ENCODE measurements at regions not wholly inside any gene's neighbourhood (a gene's known extent, or its start where the extent isn't known, plus 50 kb on each side); places are given as distances from the start of the nearest gene placed in this dataset.
A peak's percentile ranks its signal among the peaks of the same experiment; 100 is the strongest.
"Not testable (repeated sequence)": the region's sequence is repeated elsewhere in the genome, so short reads cannot be mapped to it uniquely, and the experiment has no call there.

- peak; percentile 48 for DNase-seq
Observed at GRCh38 chr10:62594093-62594520, 210.4 kb upstream of the ADO start.

GRCh38 chr10:62597226-62597625 lies 207.3 kb upstream of the ADO start:
- DNase-seq, result no peak

GRCh38 chr10:62599161-62599560 lies 205.4 kb upstream of the ADO start:
- no peak for DNase-seq

- not testable (repeated sequence) for DNase-seq
Observed at GRCh38 chr10:62606551-62606950, 198.0 kb upstream of the ADO start.

- DNase-seq, result not testable (repeated sequence)
Observed at GRCh38 chr10:62608189-62608875, 196.2 kb upstream of the ADO start.

- peak; percentile 77 for DNase-seq
Observed at GRCh38 chr10:62610649-62611229, 193.8 kb upstream of the ADO start.

GRCh38 chr10:62613424-62613823 lies 191.1 kb upstream of the ADO start:
- DNase-seq, result no peak

- no peak for DNase-seq
Observed at GRCh38 chr10:62613859-62614258, 190.7 kb upstream of the ADO start.

- DNase-seq, result no peak
Observed at GRCh38 chr10:62614389-62615157, 189.9 kb upstream of the ADO start.

GRCh38 chr10:62616885-62617590 lies 187.5 kb upstream of the ADO start:
- no peak for DNase-seq

GRCh38 chr10:62617652-62618051 lies 186.9 kb upstream of the ADO start:
- no peak for DNase-seq

GRCh38 chr10:62618054-62618453 lies 186.5 kb upstream of the ADO start:
- DNase-seq, result no peak

- DNase-seq, result peak; percentile 69
Observed at GRCh38 chr10:62618576-62619412, 185.7 kb upstream of the ADO start.

- DNase-seq, result no peak
Observed at GRCh38 chr10:62619413-62619738, 185.1 kb upstream of the ADO start.

- DNase-seq, result peak; percentile 55
Observed at GRCh38 chr10:62620491-62620890, 184.0 kb upstream of the ADO start.

GRCh38 chr10:62623223-62623622 lies 181.3 kb upstream of the ADO start:
- no peak for DNase-seq

- no peak for DNase-seq
Observed at GRCh38 chr10:62625484-62625883, 179.0 kb upstream of the ADO start.

GRCh38 chr10:62626079-62626478 lies 178.4 kb upstream of the ADO start:
- DNase-seq, result no peak

- DNase-seq, result no peak
Observed at GRCh38 chr10:62626817-62627216, 177.7 kb upstream of the ADO start.

GRCh38 chr10:62627983-62628382 lies 176.5 kb upstream of the ADO start:
- no peak for DNase-seq

- DNase-seq, result no peak
Observed at GRCh38 chr10:62631241-62631640, 173.3 kb upstream of the ADO start.

GRCh38 chr10:62632071-62632809 lies 172.3 kb upstream of the ADO start:
- peak; percentile 79 for DNase-seq
